Lower lobe of right lung (tissue), 2 donors: ENCODE measurements at regions not wholly inside any gene's neighbourhood (a gene's known extent, or its start where the extent isn't known, plus 50 kb on each side); places are given as distances from the start of the nearest gene placed in this dataset.

Experiments used
- ATAC-seq, 2 donors: fragments of 200-7000 bp; cut with Tn5 transposase; one replicate each; pipeline ENCODE4 v1.9.1; 2020 to 2022; ENCODE audit warnings: mild to moderate bottlenecking in 2 of 2, moderate library complexity in 2 of 2
- DNase-seq: peaks from one replicate; pipeline ENCODE4 v3.0.0-alpha.2; 2020
- H3K27ac ChIP-seq: fragments of 200-600 bp; one replicate; pipeline ENCODE4 v1.8.0; 2022
- H3K27me3 ChIP-seq: fragments of 200-600 bp; one replicate; pipeline ENCODE4 v1.8.0; 2022; ENCODE audit warnings: low read depth
- H3K36me3 ChIP-seq: fragments of 200-600 bp; one replicate; pipeline ENCODE4 v1.8.0; 2022; ENCODE audit warnings: mild to moderate bottlenecking
- H3K4me1 ChIP-seq: fragments of 200-600 bp; one replicate; pipeline ENCODE4 v1.8.0; 2022
- H3K4me3 ChIP-seq: fragments of 200-600 bp; one replicate; pipeline ENCODE4 v1.8.0; 2022; ENCODE audit warnings: mild to moderate bottlenecking
- H3K9me3 ChIP-seq: fragments of 200-600 bp; one replicate; pipeline ENCODE4 v1.8.0; 2022
- CTCF ChIP-seq: fragments of 200-600 bp; IDR thresholded peaks from one replicate; pipeline ENCODE4 v1.8.0; 2022; ENCODE audit warnings: antibody characterized with exemption, mild to moderate bottlenecking
- intact Hi-C: fragments of 100-400 bp; cut with DNase I; formaldehyde crosslinking; loops from one replicate; pipeline ENCODE4 v1.11.0; 2022
- donor health status: DM: no; HTN: yes; CAD: no; lungs with severe emphysema.

GRCh38 chr10:71046747-71047146 lies 158.4 kb upstream of the PCBD1 start:
- DNase-seq (no peak), ATAC-seq (no peak)
- intact Hi-C loops: no loop called here

GRCh38 chr10:71048971-71049615 lies 160.7 kb upstream of the PCBD1 start:
- H3K27me3 ChIP-seq: peaks cover 12% of the 10 kb centered on the region
- no peak for TF ChIP-seq CTCF
- no peak overlapping the region for H3K4me3 ChIP-seq
- ATAC-seq (no peak), DNase-seq (no peak)
- H3K27ac ChIP-seq: no peak overlapping the region
- no peaks in the 10 kb centered on the region for H3K36me3 ChIP-seq
- H3K9me3 ChIP-seq: no peaks in the 10 kb centered on the region
- H3K4me1 ChIP-seq: no peaks in the 10 kb centered on the region
- intact Hi-C loops: no loop called here

More at GRCh38 chr10:71046747-71047146, 158.4 kb upstream of the PCBD1 start:
- no peak for TF ChIP-seq CTCF
- H3K27me3 ChIP-seq: peaks cover 7% of the 10 kb centered on the region
- no peaks in the 10 kb centered on the region for H3K36me3 ChIP-seq
- no peaks in the 10 kb centered on the region for H3K4me1 ChIP-seq
- H3K4me3 ChIP-seq: no peak overlapping the region
- no peak overlapping the region for H3K27ac ChIP-seq
- no peaks in the 10 kb centered on the region for H3K9me3 ChIP-seq

GRCh38 chr10:71049994-71050393 lies 161.6 kb upstream of the PCBD1 start:
- Histone ChIP-seq H3K4me1 (no peaks in the 10 kb centered on the region), H3K27me3 (peaks cover 10% of the 10 kb centered on the region), H3K4me3 (no peak overlapping the region), H3K9me3 (no peaks in the 10 kb centered on the region), H3K36me3 (no peaks in the 10 kb centered on the region), H3K27ac (no peak overlapping the region)
- intact Hi-C loops: no loop called here
- ATAC-seq: no peak
- no peak for DNase-seq
- TF ChIP-seq CTCF: no peak

- no peak for DNase-seq
- H3K4me1 ChIP-seq: no peaks in the 10 kb centered on the region
- no peak for TF ChIP-seq CTCF
- H3K27ac ChIP-seq: no peak overlapping the region
- intact Hi-C loops: no loop called here
- peaks cover 10% of the 10 kb centered on the region for H3K27me3 ChIP-seq
- no peak overlapping the region for H3K4me3 ChIP-seq
- H3K9me3 ChIP-seq: no peaks in the 10 kb centered on the region
- H3K36me3 ChIP-seq: no peaks in the 10 kb centered on the region
- no peak for ATAC-seq
These were observed 160.2 kb upstream of the UNC5B start for GRCh38 chr10:71052076-71052660.

- DNase-seq (no peak), ATAC-seq (no peak)
- H3K9me3 ChIP-seq: no peaks in the 10 kb centered on the region
- H3K4me1 ChIP-seq: no peaks in the 10 kb centered on the region
- H3K27me3 ChIP-seq: peaks cover 10% of the 10 kb centered on the region
- H3K27ac ChIP-seq: no peak overlapping the region
- no peaks in the 10 kb centered on the region for H3K36me3 ChIP-seq
- TF ChIP-seq CTCF: no peak
- H3K4me3 ChIP-seq: no peak overlapping the region
- intact Hi-C loops: no loop called here
These were observed 159.7 kb upstream of the UNC5B start for GRCh38 chr10:71052708-71053107.
